GM12878 (cell line): ENCODE measurements at regions not wholly inside any gene's neighbourhood (a gene's known extent, or its start where the extent isn't known, plus 50 kb on each side); places are given as distances from the start of the nearest gene placed in this dataset.

Experiments used
- ATAC-seq: fragments of 200-7000 bp; cut with Tn5 transposase; 3 replicates; pipeline ENCODE4 v1.9.1; 2020; ENCODE audit warnings: mild to moderate bottlenecking, moderate library complexity
- BruUV-seq: library from RNA; stranded (reverse); fragments of 400-500 nt; replicated peaks from 2 replicates; lab custom pipeline; 2021; lab: Mats Ljungman, UMichigan
- CTCF ChIA-PET: fragments of 300-600 bp; sonication (Branson Sonifier 250); formaldehyde crosslinking; extraction: SDS; loops from one replicate; lab custom pipeline; 2021; ENCODE audit warnings: inconsistent platforms; lab: Yijun Ruan, JAX
- POLR2A ChIA-PET: fragments of 350-600 bp; formaldehyde crosslinking; extraction: SDS; loops from one replicate; lab custom pipeline; 2021; ENCODE audit warnings: inconsistent platforms; lab: Charles Lee
- RAD21 ChIA-PET: fragments of 300-600 bp; sonication (Branson Sonifier 250); formaldehyde crosslinking; loops from one replicate; lab custom pipeline; 2023; ENCODE audit warnings: antibody characterized with exemption; ENCODE audit not compliant: unreplicated experiment; lab: Charles Lee
- SMC1A ChIA-PET: fragments of 300-600 bp; sonication (Branson Sonifier 250); formaldehyde crosslinking; loops from one replicate; lab custom pipeline; 2023; ENCODE audit not compliant: unreplicated experiment, uncharacterized antibody; lab: Charles Lee
- DNase-seq: peaks from one replicate; pipeline ENCODE4 v3.0.0-alpha.2; 2011; ENCODE audit warnings: low read depth, low spot score
- FAIRE-seq: peaks from 3 replicates; lab custom pipeline; 2011; peaks lifted over from hg19 to GRCh38; lab: Jason Lieb, UNC
- H2AFZ ChIP-seq: 2 replicates; pipeline ENCODE4 v1.6.0; 2011; ENCODE audit warnings: low read depth, low read length, control low read depth; ENCODE audit not compliant: control insufficient read depth
- H3K27ac ChIP-seq: 2 replicates; pipeline ENCODE4 v1.5.1; 2011; ENCODE audit warnings: control low read depth; ENCODE audit not compliant: control insufficient read depth, insufficient read depth
- H3K27me3 ChIP-seq, 2 experiments: replicated peaks in 1 of 2; 2 replicates each; pipeline versions ENCODE4 v1.6.0 to v1.6.1; 2011; ENCODE audit warnings: low read length in 1 of 2; ENCODE audit not compliant: control insufficient read depth in 2 of 2, insufficient read depth in 2 of 2
- H3K36me3 ChIP-seq, 2 experiments: 2 replicates each; pipeline ENCODE4 v1.5.1; 2011; ENCODE audit warnings: low read length in 1 of 2; ENCODE audit not compliant: control insufficient read depth in 2 of 2, insufficient read depth in 2 of 2
- H3K4me1 ChIP-seq: 2 replicates; pipeline ENCODE4 v1.6.1; 2011; ENCODE audit warnings: mild to moderate bottlenecking, low read length, moderate library complexity, mixed read lengths; ENCODE audit not compliant: control insufficient read depth, insufficient read depth
- H3K4me2 ChIP-seq: 2 replicates; pipeline ENCODE4 v1.6.0; 2011; ENCODE audit warnings: control low read depth; ENCODE audit not compliant: control insufficient read depth, insufficient read depth
- H3K4me3 ChIP-seq: fragments of 200-600 bp; sonication (generic); 2 replicates; pipeline ENCODE4 v1.5.1; 2016
- H3K79me2 ChIP-seq: 2 replicates; pipeline ENCODE4 v1.6.0; 2011; ENCODE audit warnings: low read length; ENCODE audit not compliant: control insufficient read depth, insufficient read depth
- H3K9ac ChIP-seq: 2 replicates; pipeline ENCODE4 v1.8.0; 2011; ENCODE audit warnings: low read length, control low read depth, mixed read lengths; ENCODE audit not compliant: control insufficient read depth, insufficient read depth
- H3K9me3 ChIP-seq: replicated peaks from 3 replicates; pipeline ENCODE4 v1.5.1; 2011; ENCODE audit warnings: mild to moderate bottlenecking, low read length; ENCODE audit not compliant: control insufficient read depth, insufficient read depth
- H4K20me1 ChIP-seq: 2 replicates; pipeline ENCODE4 v1.6.0; 2011; ENCODE audit not compliant: control insufficient read depth, insufficient read depth
- BHLHE40 ChIP-seq, 2 experiments: fragments of 450-650 bp in 1 of 2; IDR thresholded peaks; 2 replicates each; pipeline ENCODE4 v1.6.1; 2011 to 2017; ENCODE audit warnings: low read depth in 2 of 2, borderline replicate concordance in 1 of 2, improper control_type of control experiment in 1 of 2, low read length in 1 of 2, mild to moderate bottlenecking in 1 of 2
- CHD2 ChIP-seq: IDR thresholded peaks from 2 replicates; pipeline ENCODE4 v1.6.1; 2011; ENCODE audit warnings: low read depth, low read length, improper control_type of control experiment, borderline replicate concordance
- FOXK2 ChIP-seq: fragments of 450-650 bp; IDR thresholded peaks from 2 replicates; pipeline ENCODE4 v1.6.1; 2017; ENCODE audit warnings: mild to moderate bottlenecking, moderate library complexity
- HDGF ChIP-seq: fragments of 450-650 bp; IDR thresholded peaks from 2 replicates; pipeline ENCODE4 v1.6.1; 2016; ENCODE audit warnings: antibody characterized with exemption
- MXI1 ChIP-seq: fragments of 150-350 bp; IDR thresholded peaks from 2 replicates; pipeline ENCODE4 v1.6.1; 2011; ENCODE audit warnings: low read depth, mild to moderate bottlenecking, inconsistent platforms, low read length, improper control_type of control experiment
- NR2C2 ChIP-seq: IDR thresholded peaks from 2 replicates; pipeline ENCODE4 v1.6.1; 2011; ENCODE audit warnings: borderline replicate concordance, low read depth; ENCODE audit not compliant: control insufficient read depth, insufficient read length
- POLR2AphosphoS2 ChIP-seq: IDR thresholded peaks from 2 replicates; pipeline ENCODE4 v1.6.1; 2011; ENCODE audit warnings: low read depth, mild to moderate bottlenecking, low read length, improper control_type of control experiment, moderate library complexity
- RUNX3 ChIP-seq: IDR thresholded peaks from 2 replicates; pipeline ENCODE4 v1.6.1; 2012; ENCODE audit warnings: low read length, inconsistent platforms
- SIN3A ChIP-seq: IDR thresholded peaks from 2 replicates; pipeline ENCODE4 v1.6.1; 2012; ENCODE audit warnings: low read depth, low read length, improper control_type of control experiment
- WGBS: methylation state at CpG from one replicate; pipeline ENCODE4 v1.1.6; 2016; ENCODE audit warnings: low lambda C conversion rate; ENCODE audit not compliant: insufficient replicate concordance, insufficient coverage; ENCODE audit errors: missing lambda C conversion rate; 5-methylcytosine and 5-hydroxymethylcytosine counted together
- in situ Hi-C: fragments of 300-500 bp; cut with MboI; formaldehyde crosslinking; loops from 9 replicates; pipeline ENCODE4 v1.14.3; 2018; ENCODE audit warnings: mixed read lengths
- intact Hi-C: fragments of 100-400 bp; cut with micrococcal nuclease; formaldehyde crosslinking; loops from one replicate; pipeline ENCODE4 v1.14.2; 2022; ENCODE audit not compliant: unreplicated experiment
- TF ChIP-seq, protein P1 (sequence below): fragments of 450-650 bp; formaldehyde crosslinking; IDR thresholded peaks from 2 replicates; pipeline ENCODE4 v1.4.0; 2022; ENCODE audit warnings: mild to moderate bottlenecking, moderate library complexity
- TF ChIP-seq, protein P2 (sequence below): IDR thresholded peaks from 2 replicates; pipeline ENCODE4 v1.6.1; 2012; ENCODE audit warnings: low read depth, low read length, improper control_type of control experiment

DNA sequence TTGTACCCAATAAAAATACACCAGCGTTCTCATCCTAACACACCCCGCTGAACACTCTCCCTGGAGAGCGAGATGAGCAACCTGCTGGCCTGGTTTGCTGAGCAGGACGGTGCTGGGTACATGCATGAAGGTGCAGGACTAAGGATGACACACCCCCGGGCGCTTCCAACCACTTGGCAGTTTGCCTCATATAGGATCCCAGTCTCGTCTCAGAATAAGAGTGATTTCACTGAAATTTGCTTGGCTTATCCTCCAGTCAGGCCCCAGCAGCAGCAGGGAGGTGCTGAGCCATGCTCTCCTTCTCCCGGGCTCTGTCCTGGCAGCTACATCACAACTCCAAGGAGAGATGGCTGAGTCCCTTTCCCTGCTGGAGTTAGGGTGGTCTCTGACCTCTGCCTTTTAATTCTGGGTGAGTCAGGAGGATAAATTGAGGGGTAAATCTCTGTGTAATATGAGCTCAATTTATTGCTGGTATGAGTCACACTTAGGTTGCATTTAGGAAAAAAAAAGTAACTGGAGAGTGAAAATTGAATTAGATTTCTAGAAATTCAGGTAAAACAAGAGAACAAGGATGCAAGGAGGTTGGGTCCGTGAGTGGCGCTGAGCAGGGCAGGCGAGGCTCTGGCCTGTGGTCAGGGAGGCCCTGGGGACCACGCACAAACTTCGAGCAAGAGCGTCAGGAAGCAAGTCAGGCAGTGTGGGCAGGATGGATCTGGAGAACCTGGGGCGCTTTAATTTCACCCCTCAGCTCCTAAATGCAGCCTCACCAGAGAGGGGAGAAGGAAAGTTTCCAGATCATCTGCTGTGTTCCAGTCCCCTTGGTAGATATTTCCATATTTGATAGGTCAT, 974.0 kb downstream of the TBC1D22A start:
- no peak for DNase-seq
- H3K9me3 ChIP-seq: no peaks in the 10 kb centered on the region; the same call in 2 of the 3 replicates
- BruUV-seq: no TSS peak
- H3K4me3 ChIP-seq: no peak overlapping the region
- H3K27ac ChIP-seq: no peak overlapping the region
- no peaks in the 10 kb centered on the region for H4K20me1 ChIP-seq
- no peaks in the 10 kb centered on the region for H3K27me3 ChIP-seq
- no peak overlapping the region for H2AFZ ChIP-seq
- 23% methylated on average over 15 of the region's 15 CpGs for WGBS
- no peak overlapping the region for H3K9ac ChIP-seq
- no peak for FAIRE-seq
- intact Hi-C loops: no loop called here
- POLR2A ChIA-PET: no interaction called here
- no peaks in the 10 kb centered on the region for H3K4me1 ChIP-seq
- TF ChIP-seq POLR2AphosphoS2: no peak
- TF ChIP-seq HDGF: no peak
- no peak for TF ChIP-seq RUNX3
- TF ChIP-seq, protein P1, sequence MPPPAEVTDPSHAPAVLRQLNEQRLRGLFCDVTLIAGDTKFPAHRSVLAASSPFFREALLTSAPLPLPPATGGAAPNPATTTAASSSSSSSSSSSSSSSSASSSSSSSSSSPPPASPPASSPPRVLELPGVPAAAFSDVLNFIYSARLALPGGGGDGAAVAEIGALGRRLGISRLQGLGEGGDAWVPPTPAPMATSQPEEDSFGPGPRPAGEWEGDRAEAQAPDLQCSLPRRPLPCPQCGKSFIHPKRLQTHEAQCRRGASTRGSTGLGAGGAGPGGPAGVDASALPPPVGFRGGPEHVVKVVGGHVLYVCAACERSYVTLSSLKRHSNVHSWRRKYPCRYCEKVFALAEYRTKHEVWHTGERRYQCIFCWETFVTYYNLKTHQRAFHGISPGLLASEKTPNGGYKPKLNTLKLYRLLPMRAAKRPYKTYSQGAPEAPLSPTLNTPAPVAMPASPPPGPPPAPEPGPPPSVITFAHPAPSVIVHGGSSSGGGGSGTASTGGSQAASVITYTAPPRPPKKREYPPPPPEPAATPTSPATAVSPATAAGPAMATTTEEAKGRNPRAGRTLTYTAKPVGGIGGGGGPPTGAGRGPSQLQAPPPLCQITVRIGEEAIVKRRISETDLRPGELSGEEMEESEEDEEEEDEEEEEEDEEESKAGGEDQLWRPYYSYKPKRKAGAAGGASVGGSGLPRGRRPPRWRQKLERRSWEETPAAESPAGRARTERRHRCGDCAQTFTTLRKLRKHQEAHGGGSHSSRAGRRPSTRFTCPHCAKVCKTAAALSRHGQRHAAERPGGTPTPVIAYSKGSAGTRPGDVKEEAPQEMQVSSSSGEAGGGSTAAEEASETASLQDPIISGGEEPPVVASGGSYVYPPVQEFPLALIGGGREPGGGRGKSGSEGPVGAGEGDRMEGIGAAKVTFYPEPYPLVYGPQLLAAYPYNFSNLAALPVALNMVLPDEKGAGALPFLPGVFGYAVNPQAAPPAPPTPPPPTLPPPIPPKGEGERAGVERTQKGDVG: no peak
- TF ChIP-seq MXI1: no peak
- TF ChIP-seq CHD2: no peak
- TF ChIP-seq, protein P2, sequence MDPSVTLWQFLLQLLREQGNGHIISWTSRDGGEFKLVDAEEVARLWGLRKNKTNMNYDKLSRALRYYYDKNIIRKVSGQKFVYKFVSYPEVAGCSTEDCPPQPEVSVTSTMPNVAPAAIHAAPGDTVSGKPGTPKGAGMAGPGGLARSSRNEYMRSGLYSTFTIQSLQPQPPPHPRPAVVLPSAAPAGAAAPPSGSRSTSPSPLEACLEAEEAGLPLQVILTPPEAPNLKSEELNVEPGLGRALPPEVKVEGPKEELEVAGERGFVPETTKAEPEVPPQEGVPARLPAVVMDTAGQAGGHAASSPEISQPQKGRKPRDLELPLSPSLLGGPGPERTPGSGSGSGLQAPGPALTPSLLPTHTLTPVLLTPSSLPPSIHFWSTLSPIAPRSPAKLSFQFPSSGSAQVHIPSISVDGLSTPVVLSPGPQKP: no peak
- no peak for TF ChIP-seq BHLHE40 (IDR thresholded peaks at IDR 0.05; ENCODE audit: borderline replicate concordance in 1 of 2, low read depth in 2 of 2, low read length in 1 of 2)
- no peak for TF ChIP-seq NR2C2
- TF ChIP-seq SIN3A: no peak
- no peak for TF ChIP-seq FOXK2
- TF ChIP-seq, all 136 proteins: peak for 0
- no peaks in the 10 kb centered on the region for H3K79me2 ChIP-seq
- ChIA-PET SMC1A (no interaction called here), RAD21 (no interaction called here), CTCF (no interaction called here)
- in situ Hi-C loops: no loop called here
- no peak overlapping the region for H3K4me2 ChIP-seq
- H3K36me3 ChIP-seq: no peaks in the 10 kb centered on the region; a peak in 1 of 4 replicates
- ATAC-seq: no peak
